CD4-positive, alpha-beta T cell treated with Interleukin-10 for 1 hour (primary cell): ENCODE measurements at regions not wholly inside any gene's neighbourhood (a gene's known extent, or its start where the extent isn't known, plus 50 kb on each side); places are given as distances from the start of the nearest gene placed in this dataset.

Experiments
- DNase-seq: peaks from one replicate; pipeline ENCODE4 v3.0.0-alpha.2; 2020

DNA sequence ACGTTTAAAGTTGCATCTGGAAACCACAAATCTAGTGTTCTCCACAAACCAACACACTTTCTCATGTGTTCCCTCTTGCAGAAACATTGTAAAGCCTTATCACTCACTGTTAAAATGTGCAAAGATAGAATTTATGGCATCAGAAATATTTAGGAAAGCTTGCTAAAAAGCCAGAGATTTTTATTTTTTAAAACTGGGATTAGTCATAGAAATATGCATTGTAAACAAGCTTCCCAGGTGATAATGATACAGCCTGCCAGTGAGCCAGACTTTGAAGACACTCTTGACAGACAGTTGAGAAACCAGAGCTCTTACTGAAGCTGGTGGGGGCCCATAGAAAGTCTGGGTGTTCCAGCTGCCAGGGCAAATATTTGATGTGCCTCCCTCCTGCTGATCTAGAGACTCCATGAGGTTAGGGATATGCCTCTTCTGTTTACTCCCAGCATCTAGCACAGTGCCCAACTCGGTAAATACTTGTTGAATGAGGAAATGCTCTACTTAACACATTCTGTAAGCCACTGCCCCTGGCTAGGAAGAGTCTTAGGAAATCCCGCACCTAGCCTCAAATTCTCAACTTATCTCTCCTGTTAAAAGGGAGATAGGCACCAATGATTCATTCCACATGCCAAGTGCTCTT, 179.0 kb upstream of the RASGEF1B start:
- DNase-seq, result no peak

DNA sequence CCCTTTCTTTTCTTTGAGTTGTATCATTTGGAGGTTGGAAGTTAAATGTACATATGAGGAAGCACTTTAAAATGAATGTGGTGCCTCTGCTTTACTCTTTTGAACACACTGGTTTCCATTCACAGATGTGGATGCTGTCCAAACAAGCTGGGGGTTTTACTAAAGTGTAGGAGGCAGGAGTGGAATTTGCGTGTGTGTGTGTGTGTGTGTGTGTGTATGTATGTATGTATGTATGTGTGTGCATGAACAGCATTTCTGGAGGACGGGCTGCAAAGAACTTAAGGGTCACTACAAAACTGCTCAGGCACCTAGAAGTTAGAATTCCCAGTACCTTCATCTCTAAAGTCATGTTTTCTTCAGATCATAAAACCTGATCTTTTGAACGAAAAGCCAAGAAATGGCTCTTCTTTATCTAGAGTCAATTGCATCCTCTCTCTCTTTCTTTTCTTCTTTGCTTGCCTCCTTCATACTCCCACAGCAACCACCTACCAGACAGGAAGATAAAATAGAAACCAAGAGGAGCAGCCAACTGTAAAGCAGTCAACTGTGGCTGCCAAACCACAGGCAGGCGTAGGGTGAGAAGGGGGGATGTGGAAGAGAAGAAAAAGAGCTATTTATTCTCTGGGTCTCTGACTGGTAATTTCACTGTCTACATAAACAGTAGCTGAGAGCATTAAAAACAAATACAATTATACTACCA, 177.0 kb upstream of the RASGEF1B start:
- peak; percentile 46 for DNase-seq

DNA sequence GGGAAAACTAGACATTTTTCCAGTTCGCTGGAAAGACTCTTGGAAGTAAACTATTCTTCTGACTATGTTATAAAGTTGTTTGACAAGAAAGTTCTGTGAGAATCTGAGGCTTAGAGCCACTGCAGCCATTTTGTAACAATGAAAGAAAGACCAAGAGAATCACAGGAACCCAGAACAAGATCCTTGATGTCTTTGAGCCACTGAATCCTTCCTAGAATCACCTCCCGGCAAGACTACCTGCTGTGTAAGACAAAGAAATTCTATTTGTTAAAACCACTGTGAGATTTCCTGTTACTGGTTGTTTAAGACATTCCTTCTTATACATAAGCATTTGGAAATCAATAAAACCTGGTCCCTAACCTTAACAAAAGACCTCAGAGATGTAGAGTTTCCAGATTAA, 175.7 kb upstream of the RASGEF1B start:
- no peak for DNase-seq

DNA sequence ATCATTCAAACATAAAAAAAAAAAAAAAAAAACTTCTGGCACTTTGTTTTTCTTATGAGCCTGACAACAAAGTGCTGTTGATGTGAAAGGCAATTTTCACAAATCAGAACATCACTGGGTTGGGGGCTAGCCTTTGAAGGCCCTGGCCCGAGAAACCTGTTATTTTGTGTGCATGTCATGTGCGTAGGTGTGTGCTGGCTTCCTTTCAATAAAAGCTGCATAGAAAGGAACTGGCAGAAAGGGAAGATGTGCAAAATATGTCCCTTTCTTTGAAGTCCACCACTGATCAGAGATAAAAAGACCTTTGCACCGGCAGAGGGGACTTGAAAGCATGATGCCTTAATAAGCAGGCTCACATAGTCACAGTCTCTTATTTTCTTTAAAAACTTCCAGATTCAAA, 170.8 kb upstream of the RASGEF1B start:
- DNase-seq, result no peak

DNA sequence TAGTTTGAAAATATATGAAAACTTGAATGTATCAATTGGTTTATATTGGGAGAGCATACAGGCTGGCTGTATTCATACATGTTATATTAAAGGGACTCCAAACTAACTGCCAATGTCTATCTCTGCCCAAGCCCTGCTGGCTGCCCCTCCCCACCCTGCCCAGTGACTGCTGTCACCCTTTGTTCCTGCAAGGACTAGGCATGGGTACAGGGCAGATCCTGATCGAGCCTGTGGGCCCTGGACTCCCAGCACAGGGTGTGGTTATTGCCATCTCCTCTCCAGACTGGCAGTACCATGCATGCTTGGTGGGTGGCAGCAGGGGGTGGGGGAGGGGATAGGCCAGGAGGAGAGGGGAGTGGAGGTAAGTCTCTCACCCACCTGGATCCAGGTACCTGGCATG, 167.5 kb upstream of the RASGEF1B start:
- DNase-seq, result no peak

DNA sequence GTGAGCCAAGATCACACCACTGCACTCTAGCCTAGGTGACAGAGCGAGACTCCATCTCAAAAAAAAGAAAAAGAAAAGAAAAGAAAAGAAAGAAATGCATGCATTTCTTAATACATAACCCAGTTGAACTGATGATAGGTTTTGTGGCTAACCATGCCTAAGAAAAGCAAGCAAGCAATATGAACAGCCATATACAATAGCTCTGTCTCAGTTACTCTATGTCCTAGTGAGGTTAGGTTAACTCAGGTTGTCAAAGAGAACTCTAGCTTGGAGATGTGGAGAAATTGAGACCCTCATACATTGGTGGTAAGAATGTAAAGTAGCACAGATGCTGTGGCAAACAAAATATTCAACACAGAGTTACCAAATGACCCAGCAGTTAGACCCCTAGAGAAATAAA, 167.0 kb upstream of the RASGEF1B start:
- no peak for DNase-seq

DNA sequence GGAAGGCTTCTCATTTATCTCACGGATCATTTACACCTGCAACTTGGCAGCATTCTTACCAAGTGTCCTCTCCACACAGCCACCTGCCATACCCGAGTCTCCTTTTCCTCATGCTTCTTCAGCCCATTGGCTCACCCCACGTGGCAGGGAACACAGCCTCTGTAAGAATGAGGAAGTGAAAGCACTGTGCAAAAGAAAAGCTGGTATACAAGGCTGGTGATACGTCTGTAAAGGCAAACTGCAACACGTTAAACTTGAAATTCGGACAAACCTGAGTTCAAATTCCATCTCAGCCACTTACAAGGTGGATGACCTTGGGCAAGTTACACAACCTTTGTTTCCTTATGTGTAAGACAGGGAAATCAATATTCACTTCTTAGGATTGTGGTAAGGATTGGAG, 164.0 kb upstream of the RASGEF1B start:
- no peak for DNase-seq

DNA sequence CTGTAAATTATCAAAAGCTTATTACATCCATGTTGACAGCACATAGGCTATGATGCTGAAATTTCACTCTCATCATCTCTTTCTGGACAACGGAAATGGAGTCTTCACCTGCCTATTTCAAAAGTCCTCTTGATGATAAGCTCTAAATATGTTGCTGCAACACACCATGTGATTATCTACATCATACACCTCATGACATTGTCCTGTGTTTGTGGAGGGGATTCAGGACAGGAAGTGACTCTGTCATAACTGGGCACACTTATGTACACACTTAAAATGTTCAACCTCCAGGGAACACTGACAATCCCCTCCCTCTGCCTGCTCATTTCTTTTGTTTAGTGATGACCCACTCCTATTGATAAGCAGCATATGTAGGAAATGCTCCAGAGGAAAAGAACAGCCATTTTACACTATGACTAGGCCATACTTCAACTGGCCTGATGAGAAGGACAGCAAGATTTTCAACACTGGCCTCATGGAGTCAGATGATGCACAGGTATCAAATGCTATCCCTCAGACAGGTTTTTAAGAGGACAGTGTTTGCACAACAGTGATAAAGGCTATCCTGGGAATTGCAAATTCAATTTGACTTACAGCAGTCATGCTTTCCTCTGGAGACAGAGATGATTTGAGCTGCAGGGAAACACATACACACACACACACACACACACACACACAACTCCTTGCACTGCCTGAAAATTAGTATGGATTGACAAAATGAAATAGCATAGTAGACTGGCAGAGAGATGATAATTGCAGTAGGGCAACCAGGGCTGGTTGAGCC, 163.3 kb upstream of the RASGEF1B start:
- no peak for DNase-seq

DNA sequence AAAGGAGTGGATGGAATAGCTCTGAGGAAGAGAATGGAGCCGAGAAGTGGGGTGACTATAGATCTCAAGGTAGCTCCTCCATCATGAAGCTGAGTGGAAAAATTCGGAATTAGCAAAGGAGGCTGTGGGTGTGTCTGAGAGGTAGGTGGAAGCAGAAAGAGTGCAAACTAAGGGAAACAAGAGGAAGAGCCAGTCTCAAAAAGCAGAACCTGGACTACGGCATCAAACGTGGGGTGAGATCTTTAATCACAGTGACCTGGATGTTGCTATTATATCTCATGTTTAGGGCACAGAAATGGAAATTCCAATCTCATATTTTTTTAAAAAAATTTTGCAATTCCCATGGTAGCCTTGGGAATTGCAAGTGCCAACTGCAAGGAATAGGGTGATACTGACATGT, 162.5 kb upstream of the RASGEF1B start:
- no peak for DNase-seq

DNA sequence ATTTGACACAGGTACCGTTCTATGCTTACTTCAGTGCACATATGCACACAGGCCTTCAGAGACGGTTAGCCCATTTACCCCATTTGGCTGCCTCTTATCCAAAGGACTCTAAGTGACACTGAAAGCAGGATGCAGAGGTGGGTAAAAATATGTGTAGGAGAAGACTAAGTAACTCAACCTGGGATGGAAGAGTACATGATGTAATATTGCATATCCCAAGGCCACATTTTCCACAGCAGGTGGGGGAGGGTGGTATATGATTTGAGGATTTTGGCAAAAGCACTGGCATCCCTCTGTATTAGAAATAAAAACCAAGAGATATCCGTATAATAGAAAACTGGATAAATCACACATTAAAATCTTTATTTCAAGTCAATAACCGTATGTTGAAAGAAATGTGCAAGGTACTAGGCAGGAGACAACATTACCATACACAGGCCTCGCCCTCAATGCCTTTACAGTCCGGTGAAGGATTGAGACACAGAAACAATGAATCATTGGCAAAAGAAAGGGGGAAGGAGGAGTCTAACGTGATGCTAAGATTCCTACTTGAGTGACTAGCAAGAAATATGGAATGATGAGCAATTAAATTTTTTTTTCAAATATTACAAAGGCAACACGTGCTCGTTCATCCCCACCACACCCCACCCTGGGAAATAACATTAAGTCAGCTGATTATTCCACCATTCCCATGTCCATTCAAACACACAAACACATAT, 161.0 kb upstream of the RASGEF1B start:
- no peak for DNase-seq

DNA sequence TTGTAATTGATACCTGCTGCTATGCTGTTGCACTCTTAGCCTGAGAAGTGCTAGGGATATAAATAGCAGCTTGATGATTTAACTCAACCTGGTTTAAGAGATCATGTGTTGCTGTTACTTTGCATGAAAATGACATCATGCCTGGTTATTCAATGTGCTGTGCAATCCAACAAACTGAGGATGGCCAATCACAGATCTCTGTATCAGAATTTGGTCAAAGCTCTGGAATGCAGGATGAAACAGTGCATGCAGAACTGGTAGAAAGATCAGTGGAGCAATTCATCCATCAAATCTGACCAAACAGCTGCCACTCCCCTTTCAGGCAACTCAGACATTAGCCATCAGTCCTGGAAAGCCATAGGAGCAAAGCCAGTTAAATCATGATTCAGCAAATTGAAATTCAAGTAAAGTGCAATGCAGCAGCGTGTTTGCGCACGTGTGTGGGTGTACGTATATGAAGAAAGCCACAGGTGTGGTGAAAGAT, 160.3 kb upstream of the RASGEF1B start:
- DNase-seq, result no peak

DNA sequence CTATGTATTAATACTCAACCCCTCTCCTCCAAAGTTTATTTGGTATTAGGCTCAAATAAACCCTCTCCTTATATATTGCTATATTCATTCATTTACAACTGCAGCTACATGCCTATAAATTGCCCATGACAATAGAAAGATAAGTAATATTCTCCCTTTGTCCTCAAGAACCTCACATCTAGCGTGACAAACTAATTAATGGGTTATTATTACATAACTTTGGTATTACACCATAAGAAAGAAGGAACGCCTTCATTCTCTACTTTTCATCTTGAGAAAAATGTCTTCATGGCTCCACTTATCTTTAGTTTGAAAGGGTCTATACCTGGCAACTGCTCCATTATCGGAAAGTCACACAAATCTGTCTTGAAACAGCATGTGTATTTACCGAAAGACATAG, 157.7 kb upstream of the RASGEF1B start:
- no peak for DNase-seq

DNA sequence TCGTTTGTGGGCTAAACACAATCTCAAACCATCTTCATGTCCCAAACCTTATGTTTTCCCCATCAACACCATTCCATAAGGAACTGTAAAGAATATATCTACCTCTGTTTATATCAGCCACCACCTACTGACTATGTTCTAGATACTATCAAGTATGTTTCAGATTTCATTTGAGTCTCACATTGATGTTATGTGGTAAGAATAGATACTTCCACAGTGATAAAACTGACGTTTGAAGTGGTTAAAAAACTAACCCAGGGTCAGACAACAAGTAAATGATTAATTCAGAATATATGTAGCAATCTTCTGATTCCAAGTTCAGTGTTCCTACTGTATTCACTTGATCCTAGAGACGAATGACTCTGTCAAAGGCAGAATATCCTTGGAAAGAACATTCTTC, 156.8 kb upstream of the RASGEF1B start:
- DNase-seq, result no peak

DNA sequence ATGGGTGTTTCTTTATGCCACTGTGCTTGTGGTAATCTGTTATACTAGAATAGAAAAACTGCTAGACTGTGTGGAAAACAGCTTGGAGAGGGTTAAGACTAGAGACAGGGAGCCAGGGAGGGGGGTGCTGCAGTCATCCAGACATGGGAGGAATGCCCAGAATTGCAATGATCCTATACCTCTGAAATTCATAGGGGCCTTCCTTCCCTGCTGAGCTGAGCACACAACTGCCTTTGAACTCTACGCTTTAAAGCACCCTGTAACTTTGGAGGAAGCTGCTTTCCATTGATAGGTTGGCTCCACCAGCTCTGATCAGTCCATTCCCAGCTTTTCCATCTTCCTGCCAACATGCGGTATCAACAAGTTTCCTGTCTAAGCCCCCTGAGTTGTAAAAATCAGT, 155.9 kb upstream of the RASGEF1B start:
- no peak for DNase-seq

DNA sequence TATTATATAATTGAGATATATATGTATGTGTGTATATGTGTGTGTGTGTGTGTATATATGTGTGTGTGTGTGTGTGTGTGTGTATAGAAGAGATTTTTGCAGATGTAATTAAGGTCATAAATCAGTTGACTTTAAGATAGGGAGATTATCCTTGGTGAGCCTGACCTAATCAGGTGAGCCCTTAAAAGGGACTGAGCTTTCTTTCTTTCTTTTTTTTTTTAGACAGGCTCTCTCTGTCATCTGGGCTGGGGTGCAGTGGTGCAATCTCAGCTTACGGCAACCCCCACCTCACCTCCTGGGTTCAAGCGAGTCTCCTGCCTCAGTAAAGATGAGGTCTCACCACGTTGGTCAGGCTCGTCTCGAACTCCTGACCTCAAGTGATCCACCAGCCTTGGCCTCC, 155.1 kb upstream of the RASGEF1B start:
- no peak for DNase-seq

DNA sequence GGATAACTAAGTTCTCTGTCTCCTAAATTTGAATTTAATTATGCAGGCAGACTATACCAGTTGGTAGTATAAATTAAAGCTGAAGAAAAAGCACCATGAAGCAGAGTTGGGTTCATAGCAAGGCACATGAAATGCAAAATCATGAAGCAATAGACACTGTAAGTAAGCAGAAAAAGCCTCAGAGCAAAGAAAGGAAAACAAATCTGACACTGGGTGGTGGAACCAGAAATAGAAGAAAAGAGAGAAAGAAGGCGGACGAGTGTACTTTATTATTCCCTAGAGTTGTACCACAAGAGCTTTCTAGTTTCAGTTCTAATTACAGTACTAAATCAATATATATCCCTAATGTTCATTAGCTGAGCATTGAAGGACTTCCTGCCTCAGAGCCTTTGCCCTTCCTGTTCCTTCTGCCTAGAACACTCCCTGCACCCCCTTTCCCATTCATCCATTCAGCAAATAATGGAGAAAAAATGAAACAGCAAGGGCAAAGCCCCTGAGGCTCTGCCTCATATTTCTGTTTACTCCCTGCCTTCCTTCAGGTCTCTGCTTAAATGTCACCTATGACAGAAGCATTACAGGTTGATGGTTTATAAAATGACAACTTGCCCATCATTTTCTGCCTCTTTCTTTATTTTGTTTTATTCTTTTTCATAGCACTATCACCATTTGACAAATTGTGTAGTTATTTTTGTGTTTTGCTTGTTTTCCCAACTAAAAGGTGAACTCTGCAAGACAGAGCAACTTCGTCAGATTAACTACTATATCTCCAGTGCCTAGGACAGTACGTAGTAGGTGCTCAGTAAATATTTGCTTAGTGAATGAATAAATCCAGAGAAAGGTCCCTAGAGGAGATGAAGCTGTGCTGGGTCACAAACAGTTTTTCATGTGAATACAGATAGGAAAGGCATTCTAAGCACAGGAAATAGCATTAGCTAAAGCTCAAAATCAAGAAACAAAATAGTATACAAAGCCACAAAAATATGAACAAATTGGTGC, 154.0 kb upstream of the RASGEF1B start:
- no peak for DNase-seq

DNA sequence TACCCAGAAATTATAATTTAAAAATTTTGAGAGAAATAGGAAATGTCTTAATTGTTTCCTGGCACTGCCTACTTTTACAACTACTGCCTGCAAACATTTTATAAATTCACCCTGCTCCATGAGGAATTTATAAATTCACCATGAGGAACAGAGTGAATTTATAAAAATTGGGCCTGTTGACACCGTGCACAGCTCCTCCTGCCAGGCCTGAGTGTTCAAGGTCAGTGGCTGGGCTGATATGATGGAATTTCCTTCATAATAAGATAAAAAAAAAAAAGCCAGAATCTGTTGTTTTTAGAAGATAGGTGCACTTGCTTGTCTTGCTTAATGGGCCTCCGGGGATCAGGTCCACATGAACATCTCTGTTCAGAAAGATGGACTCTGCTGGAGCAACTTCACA, 151.7 kb upstream of the RASGEF1B start:
- no peak for DNase-seq

DNA sequence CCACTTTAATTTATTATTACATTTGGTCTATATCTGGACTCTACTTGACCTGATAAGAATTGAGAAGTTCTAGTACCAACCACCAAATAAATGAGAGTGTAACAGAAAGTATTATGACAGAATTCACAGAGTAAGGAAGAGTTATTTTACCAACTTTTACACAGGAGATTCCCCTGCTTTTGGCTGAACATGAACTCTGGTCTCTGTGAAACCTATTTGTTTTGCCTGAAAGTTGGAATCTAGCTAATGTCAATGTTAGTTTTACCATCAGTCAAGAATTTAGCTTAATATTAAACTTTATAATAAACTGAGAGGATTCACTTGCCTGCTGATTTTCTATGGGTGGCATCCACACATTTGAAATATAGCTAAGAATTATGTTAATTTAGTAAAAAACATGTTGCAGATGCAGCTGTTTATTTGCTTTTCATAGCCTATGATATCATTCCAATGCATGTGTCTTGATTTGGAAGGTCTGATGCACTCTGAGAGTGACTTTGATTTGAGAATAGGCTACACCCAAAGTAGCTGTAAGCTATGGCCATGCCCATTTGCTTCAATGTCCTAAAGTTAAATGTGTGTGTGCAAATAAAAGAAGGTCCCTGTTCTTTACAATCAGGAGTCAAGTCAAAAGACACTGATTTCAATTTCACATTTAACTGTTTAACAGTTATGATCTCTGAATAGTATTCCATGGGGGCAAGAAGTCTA, 150.9 kb upstream of the RASGEF1B start:
- DNase-seq, result no peak

DNA sequence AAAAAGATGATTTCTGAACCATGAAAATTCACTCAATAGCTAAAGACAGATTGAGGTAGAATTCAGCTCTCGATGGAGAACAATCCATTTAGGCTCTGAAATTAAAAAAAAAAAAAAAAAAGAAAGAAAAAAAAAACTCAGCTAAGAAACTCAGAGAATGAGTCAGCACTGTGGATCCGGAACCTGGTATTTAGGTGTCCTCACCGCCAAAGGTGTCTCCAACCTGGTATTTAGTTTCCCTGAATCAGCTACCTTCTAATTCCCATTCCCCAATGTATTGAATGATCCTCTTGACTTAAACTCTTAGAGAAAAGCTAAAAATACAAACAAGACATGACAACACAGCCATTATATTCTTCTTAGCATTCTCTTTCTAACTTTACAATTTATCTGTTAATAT, 150.3 kb upstream of the RASGEF1B start:
- no peak for DNase-seq

DNA sequence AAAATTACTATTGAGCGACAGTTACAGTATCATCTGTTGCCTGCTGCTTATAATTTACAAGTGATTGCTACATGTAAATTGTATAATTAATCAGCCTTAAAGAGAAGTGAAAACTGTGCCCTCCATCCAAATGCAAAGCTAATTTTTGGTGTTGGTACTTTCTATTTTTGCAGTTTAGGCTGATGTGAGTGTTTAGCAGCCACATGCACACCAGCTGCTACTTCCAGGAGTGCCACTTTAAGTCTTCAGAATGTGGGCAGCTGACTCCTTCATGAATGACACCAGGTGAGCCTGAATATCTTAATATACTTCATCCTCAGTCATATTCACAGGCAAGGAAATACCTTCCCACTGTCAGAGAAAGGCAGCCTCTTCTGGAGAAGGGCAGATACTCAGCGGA, 149.8 kb upstream of the RASGEF1B start:
- DNase-seq, result no peak

DNA sequence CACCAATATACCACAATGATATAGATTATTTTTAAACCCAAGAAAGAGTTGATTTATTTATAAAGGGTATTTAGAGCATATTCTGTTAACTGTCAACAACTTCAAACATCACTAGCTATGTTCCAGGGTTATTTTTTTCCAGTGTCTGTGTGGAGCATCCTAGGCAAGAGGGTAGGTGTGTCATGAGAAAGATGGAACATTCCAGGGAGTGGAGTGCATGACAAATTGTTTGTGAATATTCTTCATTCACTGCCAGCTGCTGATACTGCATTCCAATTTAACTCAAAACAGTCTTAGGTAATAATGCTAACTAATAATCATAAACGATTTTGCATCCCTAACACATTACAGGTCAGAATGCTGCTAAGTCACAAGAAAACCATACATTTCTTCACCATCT, 148.7 kb upstream of the RASGEF1B start:
- no peak for DNase-seq

DNA sequence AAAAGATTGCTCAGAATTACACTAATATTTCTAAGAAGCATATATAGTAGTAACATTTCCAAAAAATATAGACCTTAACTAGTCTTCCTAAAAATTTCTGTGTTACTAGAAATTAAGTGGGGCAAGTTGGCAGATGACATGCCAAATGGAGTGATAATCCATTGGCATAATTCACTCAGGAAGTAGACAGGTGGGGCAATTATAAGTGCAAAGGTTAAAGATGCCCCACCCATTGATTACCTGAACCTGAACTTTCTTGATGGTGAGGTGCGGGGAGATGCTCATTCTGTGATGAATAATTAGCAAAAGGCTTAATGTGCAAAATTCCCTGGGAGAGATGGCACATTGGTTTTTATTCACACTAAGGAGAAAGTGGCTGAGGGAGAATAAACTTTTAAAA, 145.8 kb upstream of the RASGEF1B start:
- no peak for DNase-seq
